ENCODE measurements at regions not wholly inside any gene's neighbourhood (a gene's known extent, or its start where the extent isn't known, plus 50 kb on each side); places are given as distances from the start of the nearest gene placed in this dataset.

- ChIA-PET CTCF (interaction anchor here (1.5 kb wide), 1 partner anchor 572 kb away, joined by 3 read pairs; no protein-coding TSS in a partner anchor), POLR2A (no interaction called here)
- Mint-ChIP-seq H3K4me1 (ENCODE audit: low read depth) (no peaks in the 10 kb centered on the region), H3K27me3 (no peaks in the 10 kb centered on the region), H3K27ac (no peak overlapping the region), H3K36me3 (no peaks in the 10 kb centered on the region), H3K9me3 (no peaks in the 10 kb centered on the region), H3K4me3 (no peak overlapping the region)
- DNase-seq, result no peak
- intact Hi-C loops (cut with micrococcal nuclease), result no loop called here
Observed at GRCh38 chr5:89301321-89302025, 418.5 kb upstream of the MEF2C start.

GRCh38 chr5:89300426-89300970 lies 417.5 kb upstream of the MEF2C start:
- Mint-ChIP-seq H3K36me3 (no peaks in the 10 kb centered on the region), H3K27ac (no peak overlapping the region), H3K9me3 (no peaks in the 10 kb centered on the region), H3K4me3 (no peak overlapping the region), H3K4me1 (ENCODE audit: low read depth) (no peaks in the 10 kb centered on the region), H3K27me3 (no peaks in the 10 kb centered on the region)
- POLR2A ChIA-PET, result no interaction called here
- CTCF ChIA-PET, result no interaction called here
- no peak for DNase-seq
- intact Hi-C loops (cut with micrococcal nuclease), result no loop called here

GRCh38 chr5:89299998-89300397 lies 417.0 kb upstream of the MEF2C start:
- Mint-ChIP-seq H3K4me1 (ENCODE audit: low read depth) (no peaks in the 10 kb centered on the region), H3K27me3 (no peaks in the 10 kb centered on the region)
- POLR2A ChIA-PET, result no interaction called here

GRCh38 chr5:89297066-89297465 lies 414.1 kb upstream of the MEF2C start:
- DNase-seq, result no peak

More at GRCh38 chr5:89299998-89300397, 417.0 kb upstream of the MEF2C start:
- no peak overlapping the region for H3K27ac Mint-ChIP-seq
- no peaks in the 10 kb centered on the region for H3K36me3 Mint-ChIP-seq
- DNase-seq, result no peak
- CTCF ChIA-PET, result no interaction called here
- intact Hi-C loops (cut with micrococcal nuclease), result no loop called here
- no peak overlapping the region for H3K4me3 Mint-ChIP-seq
- no peaks in the 10 kb centered on the region for H3K9me3 Mint-ChIP-seq

GRCh38 chr5:89293810-89294209 lies 410.8 kb upstream of the MEF2C start:
- Mint-ChIP-seq H3K36me3 (no peaks in the 10 kb centered on the region), H3K27me3 (no peaks in the 10 kb centered on the region), H3K4me1 (ENCODE audit: low read depth) (no peaks in the 10 kb centered on the region), H3K4me3 (no peak overlapping the region), H3K9me3 (peaks cover 2% of the 10 kb centered on the region), H3K27ac (no peak overlapping the region)
- no peak for DNase-seq
- intact Hi-C loops (cut with micrococcal nuclease), result no loop called here
- CTCF ChIA-PET, result no interaction called here
- POLR2A ChIA-PET, result no interaction called here

More at GRCh38 chr5:89297066-89297465, 414.1 kb upstream of the MEF2C start:
- H3K4me3 Mint-ChIP-seq, result no peak overlapping the region
- CTCF ChIA-PET, result no interaction called here
- no peaks in the 10 kb centered on the region for H3K36me3 Mint-ChIP-seq
- intact Hi-C loops (cut with micrococcal nuclease), result no loop called here
- H3K27ac Mint-ChIP-seq, result no peak overlapping the region
- no peaks in the 10 kb centered on the region for H3K9me3 Mint-ChIP-seq
- POLR2A ChIA-PET, result no interaction called here
- H3K4me1 Mint-ChIP-seq (ENCODE audit: low read depth), result no peaks in the 10 kb centered on the region
- H3K27me3 Mint-ChIP-seq, result no peaks in the 10 kb centered on the region

- H3K27ac Mint-ChIP-seq, result no peak overlapping the region
- H3K9me3 Mint-ChIP-seq, result peaks cover 2% of the 10 kb centered on the region
- H3K36me3 Mint-ChIP-seq, result no peaks in the 10 kb centered on the region
- no peak for DNase-seq
- intact Hi-C loops (cut with micrococcal nuclease), result no loop called here
- no peaks in the 10 kb centered on the region for H3K27me3 Mint-ChIP-seq
- ChIA-PET CTCF (no interaction called here), POLR2A (no interaction called here)
- H3K4me3 Mint-ChIP-seq, result no peak overlapping the region
- no peaks in the 10 kb centered on the region for H3K4me1 Mint-ChIP-seq (ENCODE audit: low read depth)
Observed at GRCh38 chr5:89292487-89292886, 409.5 kb upstream of the MEF2C start.

GRCh38 chr5:89289604-89290003 lies 406.6 kb upstream of the MEF2C start:
- Mint-ChIP-seq H3K4me3 (no peak overlapping the region), H3K27ac (no peak overlapping the region), H3K27me3 (no peaks in the 10 kb centered on the region), H3K9me3 (peaks cover 2% of the 10 kb centered on the region), H3K36me3 (no peaks in the 10 kb centered on the region), H3K4me1 (ENCODE audit: low read depth) (no peaks in the 10 kb centered on the region)
- CTCF ChIA-PET, result no interaction called here
- intact Hi-C loops (cut with micrococcal nuclease), result no loop called here
- POLR2A ChIA-PET, result no interaction called here
- no peak for DNase-seq

- no peaks in the 10 kb centered on the region for H3K4me1 Mint-ChIP-seq (ENCODE audit: low read depth)
- ChIA-PET POLR2A (no interaction called here), CTCF (no interaction called here)
- H3K27ac Mint-ChIP-seq, result no peak overlapping the region
- peaks cover 2% of the 10 kb centered on the region for H3K9me3 Mint-ChIP-seq
- no peaks in the 10 kb centered on the region for H3K27me3 Mint-ChIP-seq
- H3K36me3 Mint-ChIP-seq, result no peaks in the 10 kb centered on the region
- intact Hi-C loops (cut with micrococcal nuclease), result no loop called here
- no peak for DNase-seq
- H3K4me3 Mint-ChIP-seq, result no peak overlapping the region
Observed at GRCh38 chr5:89287964-89288363, 405.0 kb upstream of the MEF2C start.

GRCh38 chr5:89286320-89286719 lies 403.3 kb upstream of the MEF2C start:
- ChIA-PET POLR2A (no interaction called here), CTCF (no interaction called here)
- no peak for DNase-seq
- H3K27ac Mint-ChIP-seq, result no peak overlapping the region
- intact Hi-C loops (cut with micrococcal nuclease), result no loop called here
- no peaks in the 10 kb centered on the region for H3K4me1 Mint-ChIP-seq (ENCODE audit: low read depth)
- peaks cover 2% of the 10 kb centered on the region for H3K9me3 Mint-ChIP-seq
- no peak overlapping the region for H3K4me3 Mint-ChIP-seq
- H3K36me3 Mint-ChIP-seq, result no peaks in the 10 kb centered on the region
- H3K27me3 Mint-ChIP-seq, result no peaks in the 10 kb centered on the region

GRCh38 chr5:89283728-89284493 lies 400.9 kb upstream of the MEF2C start:
- intact Hi-C loops (cut with micrococcal nuclease), result no loop called here
- ChIA-PET POLR2A (no interaction called here), CTCF (no interaction called here)
- Mint-ChIP-seq H3K36me3 (no peaks in the 10 kb centered on the region), H3K27ac (no peak overlapping the region), H3K27me3 (no peaks in the 10 kb centered on the region), H3K4me3 (no peak overlapping the region), H3K4me1 (ENCODE audit: low read depth) (no peaks in the 10 kb centered on the region), H3K9me3 (no peaks in the 10 kb centered on the region)
- no peak for DNase-seq

GRCh38 chr5:89282554-89283510 lies 399.8 kb upstream of the MEF2C start:
- no peak for DNase-seq
- Mint-ChIP-seq H3K4me3 (no peak overlapping the region), H3K4me1 (ENCODE audit: low read depth) (no peaks in the 10 kb centered on the region), H3K36me3 (no peaks in the 10 kb centered on the region), H3K9me3 (no peaks in the 10 kb centered on the region), H3K27ac (no peak overlapping the region), H3K27me3 (no peaks in the 10 kb centered on the region)
- intact Hi-C loops (cut with micrococcal nuclease), result no loop called here
- POLR2A ChIA-PET, result no interaction called here
- CTCF ChIA-PET, result interaction anchor here (0.7 kb wide), 1 partner anchor 558 kb away, joined by 3 read pairs; no protein-coding TSS in a partner anchor
